GM23338 (cell line): ENCODE measurements at regions not wholly inside any gene's neighbourhood (a gene's known extent, or its start where the extent isn't known, plus 50 kb on each side); places are given as distances from the start of the nearest gene placed in this dataset.
"Not testable (repeated sequence)": the region's sequence is repeated elsewhere in the genome, so short reads cannot be mapped to it uniquely, and the experiment has no call there.

Experiments
- ATAC-seq: fragments of 200-7000 bp; cut with Tn5 transposase; 3 replicates; pipeline ENCODE4 v1.9.1; 2020
- DNase-seq: peaks from one replicate; pipeline ENCODE4 v3.0.0-alpha.2; 2015; ENCODE audit warnings: low spot score
- H2AFZ ChIP-seq: fragments of 200-600 bp; sonication (generic); 2 replicates; pipeline ENCODE4 v1.8.0; 2016; ENCODE audit warnings: antibody characterized with exemption, mild to moderate bottlenecking, moderate library complexity
- H3F3A ChIP-seq: fragments of 200-600 bp; sonication (generic); replicated peaks from 2 replicates; pipeline ENCODE4 v1.8.0; 2017; ENCODE audit warnings: antibody characterized with exemption, mixed run types, low read depth
- H3K27ac ChIP-seq: fragments of 200-600 bp; sonication (generic); 2 replicates; pipeline ENCODE4 v1.6.1; 2016; ENCODE audit warnings: low read depth
- H3K27me3 ChIP-seq: fragments of 200-600 bp; sonication (generic); 2 replicates; pipeline ENCODE4 v1.8.0; 2016; ENCODE audit warnings: mild to moderate bottlenecking, mixed run types, moderate library complexity; ENCODE audit not compliant: insufficient read depth
- H3K36me3 ChIP-seq: fragments of 200-600 bp; sonication (generic); 2 replicates; pipeline ENCODE4 v1.8.0; 2016; ENCODE audit warnings: mild to moderate bottlenecking; ENCODE audit not compliant: insufficient read depth
- H3K4me1 ChIP-seq: fragments of 200-600 bp; sonication (generic); 2 replicates; pipeline ENCODE4 v1.8.0; 2016; ENCODE audit warnings: mild to moderate bottlenecking, moderate library complexity; ENCODE audit not compliant: insufficient read depth
- H3K4me2 ChIP-seq: fragments of 200-600 bp; sonication (generic); 2 replicates; pipeline ENCODE4 v1.7.1; 2017; ENCODE audit warnings: mixed run types
- H3K4me3 ChIP-seq: fragments of 200-600 bp; sonication (generic); 2 replicates; pipeline ENCODE4 v1.6.1; 2016; ENCODE audit warnings: mixed run types
- H3K79me2 ChIP-seq: fragments of 200-600 bp; sonication (generic); replicated peaks from 2 replicates; pipeline ENCODE4 v1.8.0; 2017; ENCODE audit warnings: mild to moderate bottlenecking; ENCODE audit not compliant: insufficient read depth
- H3K9me2 ChIP-seq: fragments of 200-600 bp; sonication (generic); 2 replicates; pipeline ENCODE4 v1.8.0; 2017; ENCODE audit not compliant: insufficient read depth
- H4K20me1 ChIP-seq: fragments of 200-600 bp; sonication (generic); replicated peaks from 2 replicates; pipeline ENCODE4 v1.8.0; 2017; ENCODE audit warnings: mild to moderate bottlenecking; ENCODE audit not compliant: insufficient read depth
- H3K27ac Mint-ChIP-seq: 2 replicates; pipeline ENCODE4 v1.8.0; 2020; ENCODE audit warnings: inconsistent platforms, mild to moderate bottlenecking, moderate library complexity, mixed read lengths
- H3K27me3 Mint-ChIP-seq: 3 replicates; pipeline ENCODE4 v1.8.0; 2022; ENCODE audit warnings: low read depth, mild to moderate bottlenecking, moderate library complexity, mixed read lengths, inconsistent platforms; ENCODE audit not compliant: insufficient read depth, poor library complexity
- H3K36me3 Mint-ChIP-seq: 3 replicates; pipeline ENCODE4 v1.8.0; 2021; ENCODE audit warnings: low read depth, mild to moderate bottlenecking, inconsistent platforms, moderate library complexity, mixed read lengths
- H3K4me1 Mint-ChIP-seq: 3 replicates; pipeline ENCODE4 v1.8.0; 2020; ENCODE audit warnings: mild to moderate bottlenecking, inconsistent platforms, mixed read lengths
- H3K4me3 Mint-ChIP-seq: 3 replicates; pipeline ENCODE4 v1.8.0; 2021; ENCODE audit warnings: moderate library complexity, mild to moderate bottlenecking, inconsistent platforms, mixed read lengths
- H3K9me3 Mint-ChIP-seq: 3 replicates; pipeline ENCODE4 v1.8.0; 2020; ENCODE audit warnings: moderate library complexity, mild to moderate bottlenecking, inconsistent platforms, mixed read lengths
- CREB1 ChIP-seq: fragments of 250-450 bp; sonication (Bioruptor Pico); IDR thresholded peaks from 2 replicates; pipeline ENCODE4 v1.5.0; 2020; ENCODE audit warnings: low read depth, mild to moderate bottlenecking, moderate library complexity
- EZH2 ChIP-seq: fragments of 200-600 bp; sonication (generic); IDR thresholded peaks from one replicate; pipeline ENCODE4 v1.8.0; 2017; ENCODE audit warnings: antibody characterized with exemption, mild to moderate bottlenecking, low read depth; ENCODE audit not compliant: unreplicated experiment
- EZH2phosphoT487 ChIP-seq: fragments of 200-600 bp; sonication (generic); IDR thresholded peaks from one replicate; pipeline ENCODE4 v1.8.1; 2018; ENCODE audit warnings: antibody characterized with exemption; ENCODE audit not compliant: unreplicated experiment
- NANOG ChIP-seq: IDR thresholded peaks from 2 replicates; pipeline ENCODE4 v1.6.1; 2016; ENCODE audit warnings: antibody characterized with exemption, borderline replicate concordance
- STAT1 ChIP-seq: IDR thresholded peaks from one replicate; pipeline ENCODE4 v1.6.1; 2016; ENCODE audit warnings: antibody characterized with exemption; ENCODE audit not compliant: unreplicated experiment
- ZNF114 ChIP-seq: fragments of 250-450 bp; sonication (Bioruptor Pico); IDR thresholded peaks from 2 replicates; pipeline ENCODE4 v1.5.0; 2020; ENCODE audit warnings: mild to moderate bottlenecking, moderate library complexity
- ZNF331 ChIP-seq: fragments of 250-450 bp; sonication (Bioruptor Pico); IDR thresholded peaks from 2 replicates; pipeline ENCODE4 v1.5.0; 2020; ENCODE audit warnings: low read depth, mild to moderate bottlenecking, moderate library complexity
- ZNF462 ChIP-seq: fragments of 250-450 bp; sonication (Bioruptor Pico); IDR thresholded peaks from 2 replicates; pipeline ENCODE4 v1.5.0; 2020; ENCODE audit warnings: mild to moderate bottlenecking, moderate library complexity
- TF ChIP-seq, protein P1 (sequence below): IDR thresholded peaks from 2 replicates; pipeline ENCODE4 v1.6.1; 2016; ENCODE audit warnings: antibody characterized with exemption
- TF ChIP-seq, protein P2 (sequence below), 2 experiments: fragments of 200-600 bp in 1 of 2; sonication (generic) in 1 of 2; conservative IDR thresholded peaks; 2 replicates each; pipeline versions ENCODE4 v1.5.1 to v1.6.1; 2016 to 2017; ENCODE audit warnings: antibody characterized with exemption in 2 of 2, low read depth in 2 of 2, mild to moderate bottlenecking in 2 of 2, moderate library complexity in 1 of 2
- TF ChIP-seq, protein P3 (sequence below): IDR thresholded peaks from one replicate; pipeline ENCODE4 v1.6.1; 2018; ENCODE audit warnings: antibody characterized with exemption; ENCODE audit not compliant: unreplicated experiment

DNA sequence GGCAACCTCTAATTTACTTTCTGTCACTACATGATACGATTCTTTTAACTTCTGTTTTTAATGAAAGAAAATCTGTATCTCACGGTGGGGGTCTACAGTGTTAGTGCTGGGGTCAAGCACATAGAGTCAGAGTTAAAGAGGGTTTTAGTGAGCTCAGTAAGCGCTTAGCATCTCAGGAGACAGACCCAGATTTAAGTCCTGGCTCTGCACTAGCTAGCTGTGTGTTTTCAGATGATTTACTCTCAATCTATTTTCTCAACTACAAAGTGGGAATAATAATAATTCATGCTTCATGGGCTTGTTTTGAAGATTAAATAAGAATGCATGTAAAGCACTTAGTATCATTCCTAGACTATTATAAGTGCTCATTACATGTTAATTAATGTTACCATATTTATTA, 63.4 kb upstream of the KBTBD8 start:
- H3K4me2 ChIP-seq, result no peak overlapping the region
- H3K36me3 Mint-ChIP-seq, result no peaks in the 10 kb centered on the region
- no peak overlapping the region for H3K4me3 Mint-ChIP-seq
- no peak overlapping the region for H2AFZ ChIP-seq
- TF ChIP-seq EZH2 (no peak), ZNF331 (CRISPR knock-in tag) (no peak), CREB1 (CRISPR knock-in tag) (no peak), EZH2phosphoT487 (no peak), STAT1 (no peak), ZNF462 (no peak), NANOG (no peak), ZNF114 (CRISPR knock-in tag) (no peak)
- TF ChIP-seq, protein P1, sequence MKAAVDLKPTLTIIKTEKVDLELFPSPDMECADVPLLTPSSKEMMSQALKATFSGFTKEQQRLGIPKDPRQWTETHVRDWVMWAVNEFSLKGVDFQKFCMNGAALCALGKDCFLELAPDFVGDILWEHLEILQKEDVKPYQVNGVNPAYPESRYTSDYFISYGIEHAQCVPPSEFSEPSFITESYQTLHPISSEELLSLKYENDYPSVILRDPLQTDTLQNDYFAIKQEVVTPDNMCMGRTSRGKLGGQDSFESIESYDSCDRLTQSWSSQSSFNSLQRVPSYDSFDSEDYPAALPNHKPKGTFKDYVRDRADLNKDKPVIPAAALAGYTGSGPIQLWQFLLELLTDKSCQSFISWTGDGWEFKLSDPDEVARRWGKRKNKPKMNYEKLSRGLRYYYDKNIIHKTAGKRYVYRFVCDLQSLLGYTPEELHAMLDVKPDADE, result no peak
- TF ChIP-seq, protein P2, sequence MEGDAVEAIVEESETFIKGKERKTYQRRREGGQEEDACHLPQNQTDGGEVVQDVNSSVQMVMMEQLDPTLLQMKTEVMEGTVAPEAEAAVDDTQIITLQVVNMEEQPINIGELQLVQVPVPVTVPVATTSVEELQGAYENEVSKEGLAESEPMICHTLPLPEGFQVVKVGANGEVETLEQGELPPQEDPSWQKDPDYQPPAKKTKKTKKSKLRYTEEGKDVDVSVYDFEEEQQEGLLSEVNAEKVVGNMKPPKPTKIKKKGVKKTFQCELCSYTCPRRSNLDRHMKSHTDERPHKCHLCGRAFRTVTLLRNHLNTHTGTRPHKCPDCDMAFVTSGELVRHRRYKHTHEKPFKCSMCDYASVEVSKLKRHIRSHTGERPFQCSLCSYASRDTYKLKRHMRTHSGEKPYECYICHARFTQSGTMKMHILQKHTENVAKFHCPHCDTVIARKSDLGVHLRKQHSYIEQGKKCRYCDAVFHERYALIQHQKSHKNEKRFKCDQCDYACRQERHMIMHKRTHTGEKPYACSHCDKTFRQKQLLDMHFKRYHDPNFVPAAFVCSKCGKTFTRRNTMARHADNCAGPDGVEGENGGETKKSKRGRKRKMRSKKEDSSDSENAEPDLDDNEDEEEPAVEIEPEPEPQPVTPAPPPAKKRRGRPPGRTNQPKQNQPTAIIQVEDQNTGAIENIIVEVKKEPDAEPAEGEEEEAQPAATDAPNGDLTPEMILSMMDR (conservative IDR thresholded peaks at IDR 0.05; ENCODE audit: low read depth in 2 of 2), result no peak
- TF ChIP-seq, protein P3, sequence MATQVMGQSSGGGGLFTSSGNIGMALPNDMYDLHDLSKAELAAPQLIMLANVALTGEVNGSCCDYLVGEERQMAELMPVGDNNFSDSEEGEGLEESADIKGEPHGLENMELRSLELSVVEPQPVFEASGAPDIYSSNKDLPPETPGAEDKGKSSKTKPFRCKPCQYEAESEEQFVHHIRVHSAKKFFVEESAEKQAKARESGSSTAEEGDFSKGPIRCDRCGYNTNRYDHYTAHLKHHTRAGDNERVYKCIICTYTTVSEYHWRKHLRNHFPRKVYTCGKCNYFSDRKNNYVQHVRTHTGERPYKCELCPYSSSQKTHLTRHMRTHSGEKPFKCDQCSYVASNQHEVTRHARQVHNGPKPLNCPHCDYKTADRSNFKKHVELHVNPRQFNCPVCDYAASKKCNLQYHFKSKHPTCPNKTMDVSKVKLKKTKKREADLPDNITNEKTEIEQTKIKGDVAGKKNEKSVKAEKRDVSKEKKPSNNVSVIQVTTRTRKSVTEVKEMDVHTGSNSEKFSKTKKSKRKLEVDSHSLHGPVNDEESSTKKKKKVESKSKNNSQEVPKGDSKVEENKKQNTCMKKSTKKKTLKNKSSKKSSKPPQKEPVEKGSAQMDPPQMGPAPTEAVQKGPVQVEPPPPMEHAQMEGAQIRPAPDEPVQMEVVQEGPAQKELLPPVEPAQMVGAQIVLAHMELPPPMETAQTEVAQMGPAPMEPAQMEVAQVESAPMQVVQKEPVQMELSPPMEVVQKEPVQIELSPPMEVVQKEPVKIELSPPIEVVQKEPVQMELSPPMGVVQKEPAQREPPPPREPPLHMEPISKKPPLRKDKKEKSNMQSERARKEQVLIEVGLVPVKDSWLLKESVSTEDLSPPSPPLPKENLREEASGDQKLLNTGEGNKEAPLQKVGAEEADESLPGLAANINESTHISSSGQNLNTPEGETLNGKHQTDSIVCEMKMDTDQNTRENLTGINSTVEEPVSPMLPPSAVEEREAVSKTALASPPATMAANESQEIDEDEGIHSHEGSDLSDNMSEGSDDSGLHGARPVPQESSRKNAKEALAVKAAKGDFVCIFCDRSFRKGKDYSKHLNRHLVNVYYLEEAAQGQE, result no peak
- no peaks in the 10 kb centered on the region for H3K36me3 ChIP-seq
- H3K4me3 ChIP-seq, result no peak overlapping the region
- H4K20me1 ChIP-seq, result no peaks in the 10 kb centered on the region
- H3K27ac ChIP-seq, result no peak overlapping the region
- H3K79me2 ChIP-seq, result no peaks in the 10 kb centered on the region
- H3K27ac Mint-ChIP-seq, result no peak overlapping the region
- H3K27me3 Mint-ChIP-seq, result peaks cover 3% of the 10 kb centered on the region
- no peaks in the 10 kb centered on the region for H3K9me3 Mint-ChIP-seq
- H3K4me1 Mint-ChIP-seq, result peaks cover 74% of the 10 kb centered on the region
- peaks cover 58% of the 10 kb centered on the region for H3K4me1 ChIP-seq
- H3F3A ChIP-seq, result no peaks in the 10 kb centered on the region
- no peak for DNase-seq
- ATAC-seq, result no peak
- H3K27me3 ChIP-seq, result no peaks in the 10 kb centered on the region
- H3K9me2 ChIP-seq, result no peaks in the 10 kb centered on the region

GRCh38 chr3:66937041-66937440, 61.1 kb upstream of the KBTBD8 start:
- not testable (repeated sequence) for H3K9me2 ChIP-seq, ATAC-seq, H3K27ac Mint-ChIP-seq, H3K4me3 Mint-ChIP-seq, H2AFZ ChIP-seq, H3K27me3 Mint-ChIP-seq, H3K36me3 Mint-ChIP-seq, DNase-seq, H3F3A ChIP-seq, H3K79me2 ChIP-seq, H3K4me3 ChIP-seq, H3K27ac ChIP-seq, H3K9me3 Mint-ChIP-seq, H3K4me2 ChIP-seq, H4K20me1 ChIP-seq, H3K36me3 ChIP-seq, H3K27me3 ChIP-seq
- H3K4me1 Mint-ChIP-seq, result peaks cover 62% of the 10 kb centered on the region
- peaks cover 40% of the 10 kb centered on the region for H3K4me1 ChIP-seq
